ENCODE measurements at regions not wholly inside any gene's neighbourhood (a gene's known extent, or its start where the extent isn't known, plus 50 kb on each side); places are given as distances from the start of the nearest gene placed in this dataset.

GRCh38 chr9:107653263-107653821, 163.8 kb upstream of the KLF4 start:
- H3K4me3 ChIP-seq (ENCODE audit: low read length in 3 of 3) = no peak overlapping the region
- no peak overlapping the region for H3K27ac ChIP-seq (ENCODE audit: low read depth, low read length)
- peaks cover 0 to 4% (median 0%) of the 10 kb centered on the region in 3 donors for H3K9me3 ChIP-seq (ENCODE audit: control insufficient read depth in 3 of 3, low read length in 3 of 3)
- H3K4me1 ChIP-seq (ENCODE audit: control insufficient read depth in 3 of 3, insufficient read depth in 3 of 3, low read length in 3 of 3) = peaks cover 6 to 9% (median 8%) of the 10 kb centered on the region in 3 donors
- no peaks in the 10 kb centered on the region for H3K36me3 ChIP-seq (ENCODE audit: control insufficient read depth in 3 of 3, insufficient read depth in 3 of 3, low read length in 3 of 3)
- peak overlapping the region in 1 of 3 donors; percentile 47 for H3K9ac ChIP-seq (ENCODE audit: low read depth in 1 of 3, low read length in 3 of 3)
- no peaks in the 10 kb centered on the region for H3K27me3 ChIP-seq (ENCODE audit: control insufficient read depth in 3 of 3, insufficient read depth in 3 of 3, low read length in 3 of 3)

GRCh38 chr9:107650995-107651394, 161.4 kb upstream of the KLF4 start:
- Histone ChIP-seq H3K36me3 (ENCODE audit: control insufficient read depth in 3 of 3, insufficient read depth in 3 of 3, low read length in 3 of 3) (no peaks in the 10 kb centered on the region), H3K9ac (ENCODE audit: low read depth in 1 of 3, low read length in 3 of 3) (no peak overlapping the region), H3K27ac (ENCODE audit: low read depth, low read length) (no peak overlapping the region), H3K9me3 (ENCODE audit: control insufficient read depth in 3 of 3, low read length in 3 of 3) (peaks cover 0 to under 1% (median 0%) of the 10 kb centered on the region in 3 donors), H3K4me1 (ENCODE audit: control insufficient read depth in 3 of 3, insufficient read depth in 3 of 3, low read length in 3 of 3) (peaks cover 6 to 9% (median 8%) of the 10 kb centered on the region in 3 donors), H3K27me3 (ENCODE audit: control insufficient read depth in 3 of 3, insufficient read depth in 3 of 3, low read length in 3 of 3) (no peaks in the 10 kb centered on the region), H3K4me3 (ENCODE audit: low read length in 3 of 3) (no peak overlapping the region)

GRCh38 chr9:107650321-107650720, 160.8 kb upstream of the KLF4 start:
- H3K4me1 ChIP-seq (ENCODE audit: control insufficient read depth in 3 of 3, insufficient read depth in 3 of 3, low read length in 3 of 3) = peaks cover 6 to 11% (median 9%) of the 10 kb centered on the region in 3 donors
- H3K9ac ChIP-seq (ENCODE audit: low read depth in 1 of 3, low read length in 3 of 3) = no peak overlapping the region
- no peaks in the 10 kb centered on the region for H3K9me3 ChIP-seq (ENCODE audit: control insufficient read depth in 3 of 3, low read length in 3 of 3)
- no peaks in the 10 kb centered on the region for H3K36me3 ChIP-seq (ENCODE audit: control insufficient read depth in 3 of 3, insufficient read depth in 3 of 3, low read length in 3 of 3)
- no peaks in the 10 kb centered on the region for H3K27me3 ChIP-seq (ENCODE audit: control insufficient read depth in 3 of 3, insufficient read depth in 3 of 3, low read length in 3 of 3)
- H3K27ac ChIP-seq (ENCODE audit: low read depth, low read length) = no peak overlapping the region
- no peak overlapping the region for H3K4me3 ChIP-seq (ENCODE audit: low read length in 3 of 3)

- Histone ChIP-seq H3K27me3 (ENCODE audit: control insufficient read depth in 3 of 3, insufficient read depth in 3 of 3, low read length in 3 of 3) (no peaks in the 10 kb centered on the region), H3K27ac (ENCODE audit: low read depth, low read length) (no peak overlapping the region), H3K4me1 (ENCODE audit: control insufficient read depth in 3 of 3, insufficient read depth in 3 of 3, low read length in 3 of 3) (peaks cover 1 to 12% (median 4%) of the 10 kb centered on the region in 3 donors), H3K4me3 (ENCODE audit: low read length in 3 of 3) (no peak overlapping the region), H3K36me3 (ENCODE audit: control insufficient read depth in 3 of 3, insufficient read depth in 3 of 3, low read length in 3 of 3) (no peaks in the 10 kb centered on the region), H3K9ac (ENCODE audit: low read depth in 1 of 3, low read length in 3 of 3) (no peak overlapping the region), H3K9me3 (ENCODE audit: control insufficient read depth in 3 of 3, low read length in 3 of 3) (no peaks in the 10 kb centered on the region)
Measured at GRCh38 chr9:107648153-107648715, 158.7 kb upstream of the KLF4 start.

GRCh38 chr9:107647611-107648010, 158.0 kb upstream of the KLF4 start:
- no peak overlapping the region for H3K4me3 ChIP-seq (ENCODE audit: low read length in 3 of 3)
- H3K4me1 ChIP-seq (ENCODE audit: control insufficient read depth in 3 of 3, insufficient read depth in 3 of 3, low read length in 3 of 3) = peaks cover 0 to 9% (median 0%) of the 10 kb centered on the region in 3 donors
- no peak overlapping the region for H3K27ac ChIP-seq (ENCODE audit: low read depth, low read length)
- no peaks in the 10 kb centered on the region for H3K27me3 ChIP-seq (ENCODE audit: control insufficient read depth in 3 of 3, insufficient read depth in 3 of 3, low read length in 3 of 3)
- no peaks in the 10 kb centered on the region for H3K9me3 ChIP-seq (ENCODE audit: control insufficient read depth in 3 of 3, low read length in 3 of 3)
- no peaks in the 10 kb centered on the region for H3K36me3 ChIP-seq (ENCODE audit: control insufficient read depth in 3 of 3, insufficient read depth in 3 of 3, low read length in 3 of 3)
- H3K9ac ChIP-seq (ENCODE audit: low read depth in 1 of 3, low read length in 3 of 3) = no peak overlapping the region

GRCh38 chr9:107647141-107647540, 157.6 kb upstream of the KLF4 start:
- Histone ChIP-seq H3K27me3 (ENCODE audit: control insufficient read depth in 3 of 3, insufficient read depth in 3 of 3, low read length in 3 of 3) (no peaks in the 10 kb centered on the region), H3K9ac (ENCODE audit: low read depth in 1 of 3, low read length in 3 of 3) (no peak overlapping the region), H3K9me3 (ENCODE audit: control insufficient read depth in 3 of 3, low read length in 3 of 3) (no peaks in the 10 kb centered on the region), H3K27ac (ENCODE audit: low read depth, low read length) (no peak overlapping the region), H3K36me3 (ENCODE audit: control insufficient read depth in 3 of 3, insufficient read depth in 3 of 3, low read length in 3 of 3) (no peaks in the 10 kb centered on the region), H3K4me1 (ENCODE audit: control insufficient read depth in 3 of 3, insufficient read depth in 3 of 3, low read length in 3 of 3) (peaks cover 0 to 9% (median 0%) of the 10 kb centered on the region in 3 donors), H3K4me3 (ENCODE audit: low read length in 3 of 3) (no peak overlapping the region)

GRCh38 chr9:107645464-107645833, 155.9 kb upstream of the KLF4 start:
- no peak overlapping the region for H3K9ac ChIP-seq (ENCODE audit: low read depth in 1 of 3, low read length in 3 of 3)
- peaks cover 0 to 8% (median 0%) of the 10 kb centered on the region in 3 donors for H3K4me1 ChIP-seq (ENCODE audit: control insufficient read depth in 3 of 3, insufficient read depth in 3 of 3, low read length in 3 of 3)
- no peaks in the 10 kb centered on the region for H3K27me3 ChIP-seq (ENCODE audit: control insufficient read depth in 3 of 3, insufficient read depth in 3 of 3, low read length in 3 of 3)
- H3K4me3 ChIP-seq (ENCODE audit: low read length in 3 of 3) = no peak overlapping the region
- no peaks in the 10 kb centered on the region for H3K36me3 ChIP-seq (ENCODE audit: control insufficient read depth in 3 of 3, insufficient read depth in 3 of 3, low read length in 3 of 3)
- no peak overlapping the region for H3K27ac ChIP-seq (ENCODE audit: low read depth, low read length)
- H3K9me3 ChIP-seq (ENCODE audit: control insufficient read depth in 3 of 3, low read length in 3 of 3) = no peaks in the 10 kb centered on the region

GRCh38 chr9:107644733-107645463, 155.3 kb upstream of the KLF4 start:
- peaks cover 0 to 6% (median 0%) of the 10 kb centered on the region in 3 donors for H3K4me1 ChIP-seq (ENCODE audit: control insufficient read depth in 3 of 3, insufficient read depth in 3 of 3, low read length in 3 of 3)

GRCh38 chr9:107639426-107639825, 149.9 kb upstream of the KLF4 start:
- H3K9ac ChIP-seq (ENCODE audit: low read depth in 1 of 3, low read length in 3 of 3) = no peak overlapping the region
- no peaks in the 10 kb centered on the region for H3K9me3 ChIP-seq (ENCODE audit: control insufficient read depth in 3 of 3, low read length in 3 of 3)
- H3K36me3 ChIP-seq (ENCODE audit: control insufficient read depth in 3 of 3, insufficient read depth in 3 of 3, low read length in 3 of 3) = no peaks in the 10 kb centered on the region
- peak overlapping the region; percentile 96 for H3K27ac ChIP-seq (ENCODE audit: low read depth, low read length)
- no peaks in the 10 kb centered on the region for H3K27me3 ChIP-seq (ENCODE audit: control insufficient read depth in 3 of 3, insufficient read depth in 3 of 3, low read length in 3 of 3)
- peaks cover 12 to 14% (median 14%) of the 10 kb centered on the region in 3 donors for H3K4me1 ChIP-seq (ENCODE audit: control insufficient read depth in 3 of 3, insufficient read depth in 3 of 3, low read length in 3 of 3)
- H3K4me3 ChIP-seq (ENCODE audit: low read length in 3 of 3) = no peak overlapping the region

More at GRCh38 chr9:107644733-107645463, 155.3 kb upstream of the KLF4 start:
- Histone ChIP-seq H3K9ac (ENCODE audit: low read depth in 1 of 3, low read length in 3 of 3) (no peak overlapping the region), H3K36me3 (ENCODE audit: control insufficient read depth in 3 of 3, insufficient read depth in 3 of 3, low read length in 3 of 3) (no peaks in the 10 kb centered on the region), H3K27me3 (ENCODE audit: control insufficient read depth in 3 of 3, insufficient read depth in 3 of 3, low read length in 3 of 3) (no peaks in the 10 kb centered on the region), H3K27ac (ENCODE audit: low read depth, low read length) (no peak overlapping the region), H3K9me3 (ENCODE audit: control insufficient read depth in 3 of 3, low read length in 3 of 3) (no peaks in the 10 kb centered on the region), H3K4me3 (ENCODE audit: low read length in 3 of 3) (no peak overlapping the region)
